ENCODE measurements at regions not wholly inside any gene's neighbourhood (a gene's known extent, or its start where the extent isn't known, plus 50 kb on each side); places are given as distances from the start of the nearest gene placed in this dataset.

GRCh38 chr11:91303749-91304148 lies 920.9 kb upstream of the FAT3 start:
- H3K4me1 ChIP-seq (ENCODE audit: insufficient read depth, poor library complexity, severe bottlenecking), result no peaks in the 10 kb centered on the region
- no peaks in the 10 kb centered on the region for H3K9me3 ChIP-seq (ENCODE audit: severe bottlenecking)
- no peaks in the 10 kb centered on the region for H3K36me3 ChIP-seq (ENCODE audit: low read depth)
- H3K27me3 ChIP-seq (ENCODE audit: insufficient read depth, poor library complexity, severe bottlenecking), result no peaks in the 10 kb centered on the region
- DNase-seq (ENCODE audit: low spot score) (no peak), ATAC-seq (ENCODE audit: low read depth) (no peak)
- H3K4me3 ChIP-seq (ENCODE audit: severe bottlenecking), result no peak overlapping the region
- no peak for TF ChIP-seq CTCF (IDR thresholded peaks at IDR 0.05; ENCODE audit: poor library complexity, severe bottlenecking)
- H3K27ac ChIP-seq (ENCODE audit: poor library complexity, severe bottlenecking), result no peak overlapping the region

- Histone ChIP-seq H3K27me3 (ENCODE audit: insufficient read depth, poor library complexity, severe bottlenecking) (no peaks in the 10 kb centered on the region), H3K4me1 (ENCODE audit: insufficient read depth, poor library complexity, severe bottlenecking) (no peaks in the 10 kb centered on the region), H3K27ac (ENCODE audit: poor library complexity, severe bottlenecking) (no peak overlapping the region), H3K4me3 (ENCODE audit: severe bottlenecking) (no peak overlapping the region), H3K9me3 (ENCODE audit: severe bottlenecking) (no peaks in the 10 kb centered on the region), H3K36me3 (ENCODE audit: low read depth) (no peaks in the 10 kb centered on the region)
- ATAC-seq (ENCODE audit: low read depth), result no peak
- DNase-seq (ENCODE audit: low spot score), result no peak
- TF ChIP-seq CTCF (IDR thresholded peaks at IDR 0.05; ENCODE audit: poor library complexity, severe bottlenecking), result no peak
Observed at GRCh38 chr11:91299980-91300379, 924.6 kb upstream of the FAT3 start.

GRCh38 chr11:91296629-91297028 lies 928.0 kb upstream of the FAT3 start:
- Histone ChIP-seq H3K4me1 (ENCODE audit: insufficient read depth, poor library complexity, severe bottlenecking) (no peaks in the 10 kb centered on the region), H3K36me3 (ENCODE audit: low read depth) (no peaks in the 10 kb centered on the region), H3K27ac (ENCODE audit: poor library complexity, severe bottlenecking) (no peak overlapping the region), H3K27me3 (ENCODE audit: insufficient read depth, poor library complexity, severe bottlenecking) (no peaks in the 10 kb centered on the region), H3K9me3 (ENCODE audit: severe bottlenecking) (no peaks in the 10 kb centered on the region), H3K4me3 (ENCODE audit: severe bottlenecking) (no peak overlapping the region)
- no peak for DNase-seq (ENCODE audit: low spot score)
- no peak for TF ChIP-seq CTCF (IDR thresholded peaks at IDR 0.05; ENCODE audit: poor library complexity, severe bottlenecking)
- ATAC-seq (ENCODE audit: low read depth), result peak; percentile 40; the same call in 2 of the 3 replicates

GRCh38 chr11:91295591-91295990 lies 929.0 kb upstream of the FAT3 start:
- Histone ChIP-seq H3K9me3 (ENCODE audit: severe bottlenecking) (no peaks in the 10 kb centered on the region), H3K36me3 (ENCODE audit: low read depth) (no peaks in the 10 kb centered on the region), H3K4me1 (ENCODE audit: insufficient read depth, poor library complexity, severe bottlenecking) (no peaks in the 10 kb centered on the region), H3K27me3 (ENCODE audit: insufficient read depth, poor library complexity, severe bottlenecking) (no peaks in the 10 kb centered on the region), H3K27ac (ENCODE audit: poor library complexity, severe bottlenecking) (no peak overlapping the region), H3K4me3 (ENCODE audit: severe bottlenecking) (no peak overlapping the region)
- TF ChIP-seq CTCF (IDR thresholded peaks at IDR 0.05; ENCODE audit: poor library complexity, severe bottlenecking), result no peak
- DNase-seq (ENCODE audit: low spot score) (no peak), ATAC-seq (ENCODE audit: low read depth) (no peak)

GRCh38 chr11:91293119-91293518 lies 931.5 kb upstream of the FAT3 start:
- no peaks in the 10 kb centered on the region for H3K4me1 ChIP-seq (ENCODE audit: insufficient read depth, poor library complexity, severe bottlenecking)

More at GRCh38 chr11:91293119-91293518, 931.5 kb upstream of the FAT3 start:
- no peak for ATAC-seq (ENCODE audit: low read depth)
- Histone ChIP-seq H3K27me3 (ENCODE audit: insufficient read depth, poor library complexity, severe bottlenecking) (no peaks in the 10 kb centered on the region), H3K4me3 (ENCODE audit: severe bottlenecking) (no peak overlapping the region), H3K27ac (ENCODE audit: poor library complexity, severe bottlenecking) (no peak overlapping the region), H3K9me3 (ENCODE audit: severe bottlenecking) (peaks cover 2% of the 10 kb centered on the region), H3K36me3 (ENCODE audit: low read depth) (no peaks in the 10 kb centered on the region)
- no peak for TF ChIP-seq CTCF (IDR thresholded peaks at IDR 0.05; ENCODE audit: poor library complexity, severe bottlenecking)
- DNase-seq (ENCODE audit: low spot score), result no peak
